Colonic mucosa (tissue), 4 donors: ENCODE measurements at regions not wholly inside any gene's neighbourhood (a gene's known extent, or its start where the extent isn't known, plus 50 kb on each side); places are given as distances from the start of the nearest gene placed in this dataset.

Experiments
- DNase-seq: peaks from one replicate; pipeline ENCODE4 v3.0.0-alpha.2; 2020
- H3K27ac ChIP-seq: fragments of 200-600 bp; one replicate; pipeline ENCODE4 v1.8.0; 2021
- H3K27me3 ChIP-seq: fragments of 200-600 bp; one replicate; pipeline ENCODE4 v1.8.0; 2021
- H3K36me3 ChIP-seq: fragments of 200-600 bp; one replicate; pipeline ENCODE4 v1.8.0; 2021
- H3K4me1 ChIP-seq: fragments of 200-600 bp; one replicate; pipeline ENCODE4 v1.8.0; 2021; ENCODE audit warnings: mild to moderate bottlenecking
- H3K4me3 ChIP-seq: fragments of 200-600 bp; one replicate; pipeline ENCODE4 v1.8.0; 2021
- H3K9ac ChIP-seq, 2 donors: one replicate each; pipeline ENCODE4 v1.7.0; 2013; ENCODE audit warnings: control low read depth in 2 of 2, low read depth in 2 of 2, low read length in 2 of 2
- H3K9me3 ChIP-seq: fragments of 200-600 bp; one replicate; pipeline ENCODE4 v1.8.0; 2021
- intact Hi-C: fragments of 100-400 bp; cut with DNase I; formaldehyde crosslinking; loops from one replicate; pipeline ENCODE4 v1.14.1; 2022
- TF ChIP-seq, protein P1 (sequence below): fragments of 200-600 bp; IDR thresholded peaks from one replicate; pipeline ENCODE4 v1.8.0; 2022; ENCODE audit warnings: antibody characterized with exemption, mild to moderate bottlenecking
- donor health status: healthy.
- donor health status: DM: no; HTN: no; CAD: no.
- donor health status: DM: no; HTN: no; CAD: no.

DNA sequence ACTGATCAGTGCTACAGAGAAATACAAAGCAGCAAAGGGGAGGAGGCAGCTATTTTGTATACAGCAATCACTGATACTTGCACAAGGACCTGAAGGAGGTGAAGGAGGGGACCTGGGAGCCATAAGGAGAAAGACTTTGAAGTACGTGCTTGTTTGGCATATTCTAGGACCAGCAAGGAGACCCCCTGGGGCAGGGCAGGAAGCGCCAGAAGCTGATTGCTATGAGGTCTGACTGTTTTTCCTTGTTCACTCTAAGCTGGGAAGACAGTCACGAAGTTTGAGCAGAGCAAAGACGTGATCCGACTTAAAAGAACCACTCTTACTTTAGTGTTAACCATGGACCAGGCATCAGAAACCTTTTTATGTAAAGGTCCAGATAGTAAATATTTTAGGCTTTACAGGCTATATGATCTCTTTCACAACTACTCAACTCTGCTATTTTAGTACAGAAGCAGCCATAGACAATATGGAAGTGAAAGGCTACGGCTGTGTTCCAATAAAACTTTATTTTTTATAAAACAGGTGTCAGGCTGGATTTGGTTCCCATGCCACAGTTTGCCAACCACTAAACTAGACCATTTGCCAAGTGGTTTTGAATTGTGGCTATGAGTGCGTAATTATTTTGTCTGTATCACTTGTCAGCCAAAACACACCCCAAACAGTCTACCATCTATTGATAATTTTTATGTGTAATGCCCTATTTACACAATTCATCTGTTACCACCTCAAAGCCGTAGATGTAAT is 217.9 kb downstream of the PRL start:
- no peak for DNase-seq
- Histone ChIP-seq H3K27me3 (no peaks in the 10 kb centered on the region), H3K36me3 (no peaks in the 10 kb centered on the region), H3K9me3 (no peaks in the 10 kb centered on the region), H3K9ac (no peak overlapping the region), H3K27ac (no peak overlapping the region), H3K4me1 (no peaks in the 10 kb centered on the region), H3K4me3 (no peak overlapping the region)
- intact Hi-C loops = no loop called here
- TF ChIP-seq, protein P1, sequence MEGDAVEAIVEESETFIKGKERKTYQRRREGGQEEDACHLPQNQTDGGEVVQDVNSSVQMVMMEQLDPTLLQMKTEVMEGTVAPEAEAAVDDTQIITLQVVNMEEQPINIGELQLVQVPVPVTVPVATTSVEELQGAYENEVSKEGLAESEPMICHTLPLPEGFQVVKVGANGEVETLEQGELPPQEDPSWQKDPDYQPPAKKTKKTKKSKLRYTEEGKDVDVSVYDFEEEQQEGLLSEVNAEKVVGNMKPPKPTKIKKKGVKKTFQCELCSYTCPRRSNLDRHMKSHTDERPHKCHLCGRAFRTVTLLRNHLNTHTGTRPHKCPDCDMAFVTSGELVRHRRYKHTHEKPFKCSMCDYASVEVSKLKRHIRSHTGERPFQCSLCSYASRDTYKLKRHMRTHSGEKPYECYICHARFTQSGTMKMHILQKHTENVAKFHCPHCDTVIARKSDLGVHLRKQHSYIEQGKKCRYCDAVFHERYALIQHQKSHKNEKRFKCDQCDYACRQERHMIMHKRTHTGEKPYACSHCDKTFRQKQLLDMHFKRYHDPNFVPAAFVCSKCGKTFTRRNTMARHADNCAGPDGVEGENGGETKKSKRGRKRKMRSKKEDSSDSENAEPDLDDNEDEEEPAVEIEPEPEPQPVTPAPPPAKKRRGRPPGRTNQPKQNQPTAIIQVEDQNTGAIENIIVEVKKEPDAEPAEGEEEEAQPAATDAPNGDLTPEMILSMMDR = no peak

DNA sequence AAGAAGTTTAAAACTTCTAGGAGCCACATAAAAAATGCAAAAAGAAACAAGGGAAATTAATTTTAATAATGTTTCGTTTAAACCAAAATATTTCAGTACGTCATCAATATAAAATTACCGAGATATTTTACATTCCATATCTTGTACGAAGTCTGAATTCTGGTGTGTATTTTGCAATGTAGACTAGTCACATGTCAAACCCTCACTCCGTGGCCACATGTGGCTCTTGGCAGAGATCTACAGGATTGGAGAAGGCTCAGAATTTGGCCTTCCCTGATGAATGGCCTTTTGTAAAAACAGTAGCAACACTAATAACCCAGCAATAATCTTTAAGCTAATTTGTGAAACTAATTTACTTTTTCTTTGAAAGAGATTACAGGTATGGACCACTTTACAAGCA is 217.1 kb downstream of the PRL start:
- H3K4me3 ChIP-seq = no peak overlapping the region
- H3K36me3 ChIP-seq = no peaks in the 10 kb centered on the region
- TF ChIP-seq, protein P1 = no peak
- intact Hi-C loops = no loop called here
- H3K27ac ChIP-seq = no peak overlapping the region
- H3K9me3 ChIP-seq = no peaks in the 10 kb centered on the region
- H3K9ac ChIP-seq = no peak overlapping the region
- no peaks in the 10 kb centered on the region for H3K27me3 ChIP-seq
- DNase-seq = no peak
- no peaks in the 10 kb centered on the region for H3K4me1 ChIP-seq

DNA sequence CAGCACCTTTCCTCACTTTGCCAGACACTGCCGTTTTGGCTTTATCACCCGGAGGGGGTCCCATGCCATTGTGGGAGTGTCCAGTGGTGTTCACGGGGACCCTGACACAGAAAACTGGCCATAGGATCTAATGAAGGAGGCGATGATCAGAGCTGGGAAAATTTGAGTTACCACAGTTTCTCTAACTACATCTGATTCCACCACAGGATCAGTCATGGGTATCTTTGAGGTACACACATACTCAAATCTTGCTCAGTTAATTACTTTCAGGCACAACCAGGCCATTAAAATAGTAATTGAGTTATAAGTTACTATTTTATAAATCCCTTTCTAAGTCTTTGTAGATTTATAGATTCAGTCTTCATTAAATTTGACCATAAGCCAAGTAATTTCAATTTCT is 215.1 kb downstream of the PRL start:
- Histone ChIP-seq H3K27ac (no peak overlapping the region), H3K4me3 (no peak overlapping the region), H3K36me3 (no peaks in the 10 kb centered on the region), H3K4me1 (no peaks in the 10 kb centered on the region), H3K9me3 (no peaks in the 10 kb centered on the region), H3K9ac (no peak overlapping the region), H3K27me3 (no peaks in the 10 kb centered on the region)
- no peak for DNase-seq
- TF ChIP-seq, protein P1 = no peak
- intact Hi-C loops = no loop called here

DNA sequence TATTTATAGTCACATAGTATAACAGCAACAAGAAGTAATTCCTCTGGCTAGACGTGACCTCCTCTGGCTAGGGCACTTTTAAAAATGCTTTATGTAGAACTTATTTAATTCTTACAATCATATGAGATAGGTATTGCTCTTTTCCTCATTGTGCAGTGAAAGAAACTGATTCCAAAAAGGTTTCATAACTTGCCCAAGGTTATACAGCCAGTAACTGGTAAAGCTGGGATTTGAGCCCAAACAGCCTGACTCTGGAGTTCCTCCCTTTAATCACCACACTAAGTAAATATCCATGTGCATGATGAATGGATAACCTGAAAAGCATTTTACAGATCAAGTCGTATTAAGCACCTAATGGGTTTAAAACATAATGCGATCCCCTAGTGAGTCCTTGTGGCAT is 214.6 kb downstream of the PRL start:
- Histone ChIP-seq H3K36me3 (no peaks in the 10 kb centered on the region), H3K4me1 (no peaks in the 10 kb centered on the region), H3K4me3 (no peak overlapping the region), H3K9ac (no peak overlapping the region), H3K9me3 (no peaks in the 10 kb centered on the region), H3K27ac (no peak overlapping the region), H3K27me3 (no peaks in the 10 kb centered on the region)
- intact Hi-C loops = no loop called here
- TF ChIP-seq, protein P1 = no peak
- no peak for DNase-seq

DNA sequence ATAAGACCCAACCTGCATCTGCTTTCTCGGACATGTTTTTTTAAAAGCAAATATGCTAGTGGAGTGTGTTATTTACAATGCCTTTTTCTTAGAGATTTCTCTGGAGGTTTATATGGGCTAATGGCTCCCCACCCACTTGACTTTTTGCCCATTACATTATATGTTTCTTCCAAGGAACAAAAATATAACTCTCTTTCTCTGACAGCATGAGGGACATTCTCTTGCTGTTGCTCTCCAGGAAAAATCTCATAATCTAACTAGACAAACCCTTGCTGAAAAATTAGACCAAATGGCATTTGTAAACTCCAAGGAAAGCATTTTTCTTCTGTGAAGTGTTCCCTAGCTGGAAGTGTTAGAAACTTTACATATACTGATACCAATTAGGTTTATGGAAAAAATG is 213.7 kb downstream of the PRL start:
- Histone ChIP-seq H3K4me3 (no peak overlapping the region), H3K36me3 (no peaks in the 10 kb centered on the region), H3K4me1 (no peaks in the 10 kb centered on the region), H3K9me3 (no peaks in the 10 kb centered on the region), H3K27ac (no peak overlapping the region), H3K9ac (no peak overlapping the region), H3K27me3 (no peaks in the 10 kb centered on the region)
- TF ChIP-seq, protein P1 = no peak
- no peak for DNase-seq
- intact Hi-C loops = no loop called here
